Coronary artery (tissue), 2 donors: ENCODE measurements at regions not wholly inside any gene's neighbourhood (a gene's known extent, or its start where the extent isn't known, plus 50 kb on each side); places are given as distances from the start of the nearest gene placed in this dataset.

Experiments used
- DNase-seq: peaks from one replicate; pipeline ENCODE4 v3.0.0-alpha.2; 2017; ENCODE audit warnings: low spot score
- H3K27ac ChIP-seq, 2 donors: fragments of 200-600 bp; sonication (generic); one replicate each; pipeline ENCODE4 v1.5.1; 2016 to 2019
- H3K4me3 ChIP-seq: fragments of 200-600 bp; sonication (generic); 2 replicates; pipeline ENCODE4 v1.5.1; 2016; ENCODE audit warnings: mild to moderate bottlenecking, moderate library complexity
- CTCF ChIP-seq: fragments of 200-600 bp; sonication (generic); IDR thresholded peaks from one replicate; pipeline ENCODE4 v1.5.1; 2019; ENCODE audit warnings: antibody characterized with exemption

GRCh38 chr5:35415309-35415708, 185.0 kb upstream of the PRLR start:
- H3K27ac ChIP-seq: no peak overlapping the region
- DNase-seq: no peak
- no peak for TF ChIP-seq CTCF

GRCh38 chr5:35409361-35409760, 179.1 kb upstream of the PRLR start:
- Histone ChIP-seq H3K27ac (no peak overlapping the region), H3K4me3 (no peak overlapping the region)
- TF ChIP-seq CTCF: no peak
- no peak for DNase-seq

More at GRCh38 chr5:35415309-35415708, 185.0 kb upstream of the PRLR start:
- H3K4me3 ChIP-seq: no peak overlapping the region

GRCh38 chr5:35408146-35408545, 177.9 kb upstream of the PRLR start:
- TF ChIP-seq CTCF: no peak
- DNase-seq: no peak
- Histone ChIP-seq H3K4me3 (no peak overlapping the region), H3K27ac (no peak overlapping the region)

- DNase-seq: no peak
- Histone ChIP-seq H3K27ac (no peak overlapping the region), H3K4me3 (no peak overlapping the region)
- no peak for TF ChIP-seq CTCF
These were observed 177.4 kb upstream of the PRLR start for GRCh38 chr5:35407697-35408096.

DNA sequence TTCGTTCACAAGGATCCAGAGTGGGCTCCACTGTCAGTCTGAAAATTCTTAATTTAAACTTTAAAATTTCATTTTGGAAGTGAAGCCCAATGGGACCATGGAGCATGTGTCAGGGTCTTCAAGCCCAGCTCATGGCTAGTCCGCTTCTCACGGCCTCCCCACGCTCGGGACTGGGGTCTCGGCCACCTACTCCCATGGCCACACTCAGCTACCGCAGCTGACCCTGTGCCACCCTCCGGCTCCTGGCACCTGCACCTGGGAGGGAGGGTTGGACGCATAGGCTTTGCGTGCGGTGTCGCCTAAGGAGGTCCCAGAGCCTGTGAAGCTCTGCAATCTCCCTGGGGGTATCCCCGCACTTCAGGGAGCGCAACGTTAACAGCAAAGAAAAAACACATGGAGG, 175.7 kb upstream of the PRLR start:
- TF ChIP-seq CTCF: no peak
- no peak overlapping the region for H3K27ac ChIP-seq
- no peak for DNase-seq
- H3K4me3 ChIP-seq: no peak overlapping the region

DNA sequence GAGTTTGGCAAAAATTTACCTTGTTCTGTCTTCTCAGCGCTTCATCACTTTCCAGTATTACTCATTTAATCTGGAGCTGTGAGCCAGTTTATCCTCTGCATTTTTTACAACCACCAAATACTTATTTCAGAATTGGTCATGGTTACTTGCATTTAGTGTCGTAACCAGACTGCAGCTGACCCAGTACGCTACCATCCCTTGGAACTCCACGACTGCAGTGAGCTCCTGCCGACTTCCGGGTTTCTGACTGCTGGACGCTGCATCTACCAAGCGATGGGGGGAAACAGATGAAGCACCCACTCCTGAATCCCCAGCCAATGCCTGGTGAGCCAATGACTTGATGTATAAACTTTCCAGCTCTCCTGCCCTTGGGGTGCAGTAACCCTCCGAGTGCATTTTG, 174.4 kb upstream of the PRLR start:
- TF ChIP-seq CTCF: no peak
- no peak overlapping the region for H3K4me3 ChIP-seq
- no peak for DNase-seq
- H3K27ac ChIP-seq: no peak overlapping the region

GRCh38 chr5:35393901-35394300, 163.6 kb upstream of the PRLR start:
- no peak for TF ChIP-seq CTCF

More at GRCh38 chr5:35393901-35394300, 163.6 kb upstream of the PRLR start:
- Histone ChIP-seq H3K27ac (no peak overlapping the region), H3K4me3 (no peak overlapping the region)
- DNase-seq: no peak
